Anterior cingulate cortex (tissue), 58 donors: ENCODE measurements at regions not wholly inside any gene's neighbourhood (a gene's known extent, or its start where the extent isn't known, plus 50 kb on each side); places are given as distances from the start of the nearest gene placed in this dataset.
A peak's percentile ranks its signal among the peaks of the same experiment; 100 is the strongest.

ENCODE experiments used
- DNase-seq, 58 donors: peaks; one replicate each; lab custom pipeline; 2025; lab: John Stamatoyannopoulos, UW

DNA sequence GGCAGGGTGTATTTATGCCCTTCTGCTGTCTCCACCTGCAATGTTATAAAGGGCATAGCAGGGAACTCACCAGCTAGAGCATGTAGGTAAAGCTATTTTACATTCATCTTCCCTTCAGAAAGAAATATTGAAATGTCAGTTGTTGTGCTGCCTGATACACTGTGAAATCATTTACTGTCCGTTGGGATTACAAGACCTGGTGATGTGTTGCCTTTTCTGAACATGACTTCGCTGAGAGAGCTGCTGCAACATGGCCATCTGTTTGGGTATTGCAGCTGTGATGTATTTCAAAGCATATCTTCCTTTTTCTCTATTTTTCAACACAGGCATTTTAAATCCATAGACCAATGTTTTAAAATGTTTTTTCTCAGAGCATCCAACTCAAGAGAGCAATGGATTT is 644.1 kb upstream of the GNPDA2 start:
- DNase-seq = no peak

DNA sequence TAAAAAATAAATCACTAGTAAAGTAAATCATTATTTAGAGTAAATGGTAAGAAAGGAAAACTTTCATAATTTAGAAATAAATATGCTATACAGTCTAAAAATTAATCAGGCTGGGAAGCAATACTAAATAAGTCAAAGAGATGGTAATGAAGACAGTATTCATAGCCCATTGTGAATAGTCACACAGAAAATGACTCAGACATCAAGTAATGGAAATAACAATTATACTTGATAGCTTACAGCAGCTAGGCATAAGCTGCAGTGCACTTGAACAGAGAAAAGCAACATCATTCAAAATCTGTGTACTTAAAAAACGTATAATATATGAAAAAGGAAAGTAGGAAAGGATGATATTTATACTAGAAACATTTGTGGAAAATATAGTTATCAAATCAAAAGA is 642.5 kb upstream of the GNPDA2 start:
- DNase-seq = no peak

GRCh38 chr4:45363931-45364330 is 637.6 kb upstream of the GNPDA2 start:
- DNase-seq = no peak

DNA sequence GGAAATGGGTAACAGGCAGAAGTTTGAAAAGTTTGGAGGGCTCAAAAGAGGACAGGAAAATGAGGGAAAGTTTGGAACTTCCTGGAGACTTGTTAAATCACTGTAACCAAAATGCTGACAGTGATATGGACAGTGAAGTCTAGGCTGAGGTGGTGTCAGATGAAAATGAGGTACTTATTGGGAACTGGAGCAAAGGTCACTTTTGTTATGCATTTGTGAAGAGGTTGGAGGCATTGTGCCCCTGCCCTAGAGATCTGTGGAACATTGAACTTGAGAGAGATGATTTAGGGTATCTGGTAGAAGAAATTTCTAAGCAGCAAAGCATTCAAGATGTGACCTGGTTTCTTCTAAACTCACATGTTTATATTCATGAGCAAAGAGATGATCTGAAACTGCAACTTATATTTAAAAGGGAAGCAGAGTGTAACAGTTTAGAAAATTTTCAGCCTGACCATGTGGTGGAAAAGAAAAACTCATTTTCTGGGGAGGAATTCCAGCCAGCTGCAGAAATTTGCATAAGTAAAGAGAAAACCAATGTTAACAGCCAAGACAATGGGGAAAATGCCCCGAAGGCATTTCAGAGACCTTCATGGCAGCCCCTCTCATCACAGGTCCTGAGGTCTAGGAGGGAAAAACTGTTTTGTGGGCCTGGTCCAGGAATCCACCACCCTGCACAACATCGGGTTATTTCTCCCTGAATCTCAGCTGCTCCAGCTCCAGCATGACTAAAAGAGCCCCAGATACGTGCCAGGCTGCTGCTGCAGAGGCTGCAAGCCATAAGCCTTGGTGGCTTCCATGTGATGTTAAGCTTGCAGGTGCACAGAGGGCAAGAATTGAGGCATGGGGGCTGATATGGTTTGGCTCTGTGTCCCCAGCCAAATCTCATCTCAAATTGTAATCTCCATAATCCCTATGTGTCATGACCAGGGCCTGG is 632.5 kb upstream of the GNPDA2 start:
- peak in 2 of 58 donors; percentile 0 for DNase-seq

DNA sequence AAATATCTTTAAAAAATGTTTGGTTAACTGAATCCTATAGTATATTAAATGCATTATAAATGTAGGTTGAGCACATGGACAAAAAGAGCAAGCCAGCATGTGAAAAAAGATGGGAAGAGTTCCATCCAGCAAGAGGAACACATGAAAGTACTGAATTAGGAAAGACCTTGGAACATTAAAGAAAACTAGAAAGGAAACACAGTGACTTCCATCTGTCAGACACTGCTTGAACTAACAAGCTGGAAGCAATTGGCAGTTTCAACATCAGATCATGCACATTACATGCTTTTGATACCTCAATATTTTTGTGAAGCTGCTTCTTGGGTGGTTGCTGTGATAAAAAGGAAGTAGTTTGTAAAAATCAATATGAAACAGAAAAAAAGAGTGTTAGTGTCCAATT is 626.8 kb upstream of the GNPDA2 start:
- no peak for DNase-seq

DNA sequence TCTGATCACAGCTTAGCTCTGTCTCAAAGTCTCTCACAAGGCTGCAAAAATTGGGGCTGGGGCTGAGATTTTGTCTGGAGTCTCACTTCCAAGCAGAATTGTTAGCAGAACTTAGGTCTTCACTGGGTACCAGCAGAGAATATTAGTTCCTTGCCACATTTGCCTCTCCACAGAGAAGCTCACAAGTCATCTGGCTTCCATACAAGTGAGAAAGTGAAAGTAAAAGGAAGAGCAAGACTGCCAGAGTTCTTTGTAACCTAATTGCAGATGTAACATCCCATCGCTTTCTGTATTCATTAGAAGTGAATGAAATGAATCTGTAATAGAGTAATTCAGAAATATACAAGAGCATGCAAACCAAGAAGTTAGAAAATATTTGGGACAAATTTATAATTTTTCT is 624.1 kb upstream of the GNPDA2 start:
- peak in 3 of 58 donors; percentile 5 to 49 (median 7) for DNase-seq

DNA sequence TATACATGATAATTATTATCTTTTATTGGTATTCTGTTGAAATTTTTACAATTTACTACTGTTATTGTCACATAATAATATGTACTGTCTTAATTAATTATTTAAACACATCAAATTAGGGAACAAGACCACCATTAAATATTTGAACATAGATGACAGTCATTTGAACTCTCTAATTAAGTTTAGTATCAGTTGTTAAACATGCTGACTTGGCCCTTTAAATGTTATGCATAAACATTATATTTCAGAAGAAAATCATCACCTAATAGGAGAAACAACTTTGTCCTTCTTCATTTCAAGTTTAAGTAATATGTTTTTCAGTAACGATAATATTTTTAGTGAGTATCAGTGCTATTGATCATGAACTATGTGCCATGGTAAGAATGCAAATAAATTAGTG is 623.5 kb upstream of the GNPDA2 start:
- DNase-seq = no peak

- no peak for DNase-seq
These were observed 620.6 kb upstream of the GNPDA2 start for GRCh38 chr4:45346816-45347435.

DNA sequence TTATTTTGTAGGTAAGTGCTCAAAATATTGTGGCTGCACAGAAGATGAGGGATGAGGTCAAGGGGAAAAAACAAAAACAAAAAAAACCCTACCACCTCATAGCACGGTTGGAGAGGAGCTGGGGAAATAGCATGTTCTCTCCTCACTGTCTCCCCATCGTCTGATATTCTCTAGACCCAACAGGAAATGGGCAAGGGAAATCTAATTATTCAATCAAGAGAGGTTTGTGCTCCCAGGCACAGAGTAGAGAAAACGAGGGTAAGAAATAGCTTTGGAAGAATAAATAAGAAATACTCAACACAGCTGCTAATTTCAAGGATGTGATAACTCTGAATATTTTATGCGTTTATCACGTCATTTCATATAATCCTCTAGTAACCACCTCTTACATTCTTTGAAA is 619.2 kb upstream of the GNPDA2 start:
- no peak for DNase-seq

GRCh38 chr4:45331802-45332201 is 605.4 kb upstream of the GNPDA2 start:
- no peak for DNase-seq

DNA sequence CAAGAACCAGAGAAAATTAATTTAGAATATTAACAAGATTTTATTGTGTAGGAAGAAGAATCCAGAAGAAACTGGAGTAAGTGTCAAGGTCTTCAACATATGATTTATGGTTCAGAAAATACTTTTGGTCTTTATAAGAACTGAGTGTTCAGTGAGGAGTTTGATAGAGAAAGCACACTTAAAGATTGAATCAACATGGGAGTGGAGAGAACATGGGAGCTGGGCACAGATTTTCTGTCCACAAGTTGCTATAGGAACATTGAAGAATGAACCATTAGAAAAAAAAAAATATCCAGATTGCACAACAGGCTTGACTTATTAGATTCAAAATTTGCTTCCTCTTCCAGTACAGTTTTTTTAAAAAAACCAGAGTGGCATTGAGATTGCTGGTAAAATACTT is 601.2 kb upstream of the GNPDA2 start:
- no peak for DNase-seq

DNA sequence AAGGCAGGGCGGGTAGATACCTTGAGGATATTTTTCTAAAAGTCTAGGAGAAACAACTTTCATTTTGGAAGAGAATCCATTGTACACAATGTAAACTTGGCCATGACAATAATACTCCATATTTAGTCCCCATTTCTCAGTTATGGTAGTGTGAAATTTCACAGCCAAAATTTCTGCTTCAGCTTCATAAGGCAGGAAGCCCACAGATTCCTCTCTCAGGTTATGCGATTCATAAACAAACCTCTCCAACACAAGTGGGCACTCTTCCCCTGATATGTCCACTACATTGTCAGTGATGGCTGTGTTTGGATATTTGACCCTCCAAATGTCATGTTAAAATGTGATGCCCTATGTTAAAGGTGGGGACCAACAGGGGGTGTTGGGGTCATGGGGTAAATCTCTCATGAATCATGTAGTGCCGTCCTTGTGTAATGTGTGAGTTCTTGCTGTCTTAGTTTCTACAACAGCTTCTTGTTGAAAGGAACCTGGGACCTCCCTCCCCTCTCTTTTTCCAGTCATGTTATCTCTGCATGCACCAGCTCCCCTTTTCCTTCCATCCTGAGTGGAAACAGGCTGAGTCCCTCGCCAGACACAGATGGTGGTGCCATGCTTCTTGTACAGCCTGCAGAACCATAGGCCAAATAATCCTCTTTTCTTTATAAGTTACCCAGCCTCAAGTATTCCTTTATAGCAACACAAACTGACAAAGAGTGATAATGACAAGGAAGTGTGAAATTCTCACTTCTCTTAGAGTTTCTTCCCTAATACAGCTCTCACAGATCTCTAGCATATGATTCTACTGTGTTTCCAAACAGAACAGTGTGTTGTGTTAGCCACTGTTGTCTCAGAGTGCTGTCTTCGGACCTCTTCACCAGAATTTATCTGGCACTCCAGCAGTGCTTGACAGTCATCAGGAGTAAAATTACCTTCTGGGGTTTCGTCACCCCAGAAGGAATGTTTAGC is 598.4 kb upstream of the GNPDA2 start:
- DNase-seq = peak in 15 of 58 donors; percentile 0 to 56 (median 6)

GRCh38 chr4:45323453-45324058 is 597.2 kb upstream of the GNPDA2 start:
- no peak for DNase-seq

DNA sequence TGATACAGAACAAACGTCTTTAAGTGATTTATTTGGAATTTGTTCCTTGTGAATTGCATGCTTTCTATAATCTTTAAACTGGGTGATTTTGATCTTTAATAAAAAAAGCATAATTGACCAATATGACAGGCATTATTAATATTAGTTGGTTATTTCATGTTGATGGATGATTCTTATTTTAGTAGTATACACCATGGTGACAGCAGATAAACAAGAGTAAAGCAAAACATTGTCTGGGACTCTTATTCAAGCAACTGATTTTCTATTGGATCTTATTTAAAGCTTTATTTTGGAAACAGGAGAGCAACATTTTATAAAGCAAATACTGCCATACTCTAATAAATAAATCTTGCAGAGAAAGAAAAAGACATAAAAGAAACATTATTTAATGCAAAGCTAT is 591.4 kb upstream of the GNPDA2 start:
- DNase-seq = no peak

DNA sequence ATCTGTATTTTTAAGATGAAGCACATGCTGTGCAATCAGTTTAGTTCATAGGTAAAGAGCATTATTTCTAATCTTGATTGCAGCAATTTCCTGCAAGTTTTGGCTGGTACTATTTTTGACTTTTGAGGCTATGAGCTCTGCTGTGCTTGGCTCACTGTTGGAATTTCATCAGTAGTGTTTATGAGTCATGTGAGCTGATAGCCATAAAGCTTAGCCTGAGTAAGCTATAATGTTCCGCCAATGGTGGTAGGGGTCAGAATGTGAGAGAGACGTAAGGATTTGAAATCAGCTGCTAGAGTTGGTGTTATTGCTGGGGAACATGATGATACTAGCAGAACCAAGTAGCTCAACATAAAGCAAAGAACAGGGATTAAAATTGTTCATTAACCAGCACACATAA is 590.9 kb upstream of the GNPDA2 start:
- DNase-seq = peak in 1 of 58 donors; percentile 18

DNA sequence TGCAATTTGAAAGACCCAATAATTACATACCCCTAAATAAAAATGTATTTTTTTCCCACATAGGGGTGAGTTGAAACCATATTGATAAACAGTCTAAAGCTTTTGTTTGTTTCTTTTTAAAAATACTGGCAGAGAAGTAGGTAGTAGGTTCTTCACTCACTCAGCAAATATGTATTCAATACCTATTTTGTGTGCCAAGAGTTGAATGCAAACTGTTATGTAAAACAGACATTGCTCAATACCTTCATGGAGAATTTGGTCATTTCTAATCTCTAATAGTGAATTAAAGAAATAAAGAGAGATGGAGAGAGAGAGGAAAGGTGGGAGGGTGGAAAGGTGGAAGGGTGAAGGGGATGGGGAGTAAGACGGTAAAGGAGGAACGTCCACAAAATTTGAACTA is 589.9 kb upstream of the GNPDA2 start:
- DNase-seq = no peak

GRCh38 chr4:45302828-45303227 is 576.5 kb upstream of the GNPDA2 start:
- DNase-seq = no peak

GRCh38 chr4:45294464-45294863 is 568.1 kb upstream of the GNPDA2 start:
- no peak for DNase-seq

DNA sequence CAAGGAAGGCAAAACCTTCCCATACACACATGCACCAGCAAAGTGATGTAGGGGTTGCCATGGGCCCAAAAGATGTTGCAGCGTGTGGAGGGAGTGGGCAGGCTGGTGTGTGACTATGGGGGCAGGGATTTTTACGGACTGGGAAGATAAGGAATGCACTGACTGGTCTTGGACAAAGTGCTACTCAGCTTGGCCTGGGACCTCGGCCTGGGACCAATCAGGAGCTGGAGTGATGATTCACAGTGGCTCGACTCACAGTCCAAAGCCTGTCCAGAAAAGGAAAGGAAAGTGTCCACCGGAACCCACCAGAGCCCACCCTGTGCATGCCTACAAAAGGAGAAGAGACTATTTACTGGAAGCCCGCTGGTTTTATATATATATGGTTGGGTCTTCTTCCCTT is 567.0 kb upstream of the GNPDA2 start:
- no peak for DNase-seq

- DNase-seq = no peak
These were observed 566.5 kb upstream of the GNPDA2 start for GRCh38 chr4:45292844-45293243.
